LoVo (cell line): ENCODE measurements at regions not wholly inside any gene's neighbourhood (a gene's known extent, or its start where the extent isn't known, plus 50 kb on each side); places are given as distances from the start of the nearest gene placed in this dataset.
A peak's percentile ranks its signal among the peaks of the same experiment; 100 is the strongest.

Source experiments
- DNase-seq: peaks from one replicate; pipeline ENCODE4 v3.0.0-alpha.2; 2016; ENCODE audit warnings: low spot score

DNA sequence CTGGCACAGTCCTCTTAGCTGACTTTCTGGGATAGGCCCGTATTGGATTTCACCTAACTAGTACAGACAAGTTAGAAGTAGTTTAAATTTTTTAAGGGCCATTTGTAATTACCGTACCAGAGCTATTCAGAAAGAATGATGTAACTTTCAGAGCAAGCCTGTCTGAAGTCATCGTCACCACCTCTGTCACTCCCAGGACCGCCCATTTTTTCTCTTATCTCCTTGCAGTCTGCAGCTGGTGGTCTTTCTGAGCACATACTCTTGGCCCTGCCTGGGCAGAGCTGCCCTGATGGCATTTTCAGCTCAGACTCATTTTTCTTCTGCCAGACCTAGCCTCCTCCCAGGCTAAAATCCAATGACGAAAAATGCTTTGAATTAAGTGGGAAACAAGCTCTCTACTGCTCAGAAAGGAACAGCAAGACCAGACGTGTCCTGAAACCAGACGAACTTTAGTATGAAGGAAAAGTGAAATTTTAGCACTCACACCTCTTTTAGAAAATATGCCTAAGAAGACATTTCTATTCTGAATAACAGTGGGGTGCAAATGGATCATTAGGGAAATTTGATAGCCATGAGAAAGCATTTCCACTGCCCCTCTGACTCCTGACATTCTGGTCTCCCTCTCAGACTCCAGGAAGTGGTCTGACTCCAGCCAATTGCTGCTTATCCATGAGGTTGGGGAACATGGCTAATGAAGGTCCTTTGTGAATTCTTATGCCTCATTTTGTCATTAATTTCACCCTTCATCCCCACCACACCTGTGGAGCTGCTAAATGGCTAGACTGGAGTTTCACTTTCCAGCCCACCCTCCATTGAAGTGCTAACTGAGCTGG, 162.4 kb upstream of the GYPA start:
- no peak for DNase-seq

DNA sequence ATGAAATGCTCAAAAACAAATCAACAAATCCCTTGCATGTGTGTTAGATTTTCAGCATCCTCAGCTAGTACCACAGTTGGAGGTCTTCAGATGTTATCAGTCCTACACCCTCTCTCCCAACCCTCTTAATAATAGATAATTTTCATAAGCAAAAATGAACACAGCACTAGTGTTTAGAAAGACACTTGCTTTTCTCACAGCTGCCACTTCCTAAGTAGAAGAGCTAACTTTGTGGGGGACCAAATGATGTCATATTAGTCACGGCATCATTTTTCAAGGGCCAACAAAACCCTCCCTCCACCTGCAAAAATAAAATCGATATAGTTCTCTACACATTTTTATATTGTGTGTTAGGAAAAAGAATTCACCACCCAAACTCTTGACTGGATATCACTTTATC, 163.5 kb upstream of the GYPA start:
- DNase-seq = no peak

DNA sequence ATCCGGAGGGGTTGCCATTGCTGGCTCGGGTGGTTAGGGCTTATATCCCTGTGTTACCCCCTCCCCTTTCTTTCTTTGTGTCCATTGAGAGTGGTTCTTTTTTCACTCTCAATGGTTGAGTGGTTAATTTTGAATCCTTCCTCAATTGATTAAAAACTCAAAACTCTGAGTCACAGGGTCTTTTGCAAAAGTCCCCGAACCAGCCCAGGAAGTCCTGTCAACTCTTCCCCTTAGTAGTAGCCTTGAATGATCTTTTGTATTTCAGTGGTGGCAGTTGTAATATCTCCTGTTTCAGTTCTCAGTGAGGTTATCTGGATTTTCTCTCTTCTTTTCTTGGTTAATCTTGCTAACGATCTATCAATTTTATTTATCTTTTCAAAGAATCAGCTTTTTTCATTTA, 170.0 kb upstream of the GYPA start:
- no peak for DNase-seq

DNA sequence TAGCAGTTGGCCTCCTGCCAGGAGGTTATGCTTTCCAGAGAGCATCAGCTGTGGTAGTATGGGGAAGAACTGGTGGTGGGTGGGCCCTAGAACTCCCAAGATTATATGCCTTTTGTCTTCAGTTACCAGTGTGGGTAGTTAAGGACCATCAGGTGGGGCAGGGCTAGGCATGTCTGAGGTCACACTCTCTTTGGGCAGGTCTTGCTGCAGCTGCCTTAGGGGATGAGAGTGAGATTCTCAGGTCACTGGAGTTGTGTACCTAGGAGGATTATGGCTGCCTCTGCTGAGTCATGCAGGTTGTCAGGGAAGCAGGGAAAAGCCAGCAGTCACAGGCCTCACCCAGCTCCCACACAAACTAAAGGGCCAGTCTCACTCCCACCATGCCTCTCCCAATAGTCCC, 172.9 kb upstream of the GYPA start:
- no peak for DNase-seq

DNA sequence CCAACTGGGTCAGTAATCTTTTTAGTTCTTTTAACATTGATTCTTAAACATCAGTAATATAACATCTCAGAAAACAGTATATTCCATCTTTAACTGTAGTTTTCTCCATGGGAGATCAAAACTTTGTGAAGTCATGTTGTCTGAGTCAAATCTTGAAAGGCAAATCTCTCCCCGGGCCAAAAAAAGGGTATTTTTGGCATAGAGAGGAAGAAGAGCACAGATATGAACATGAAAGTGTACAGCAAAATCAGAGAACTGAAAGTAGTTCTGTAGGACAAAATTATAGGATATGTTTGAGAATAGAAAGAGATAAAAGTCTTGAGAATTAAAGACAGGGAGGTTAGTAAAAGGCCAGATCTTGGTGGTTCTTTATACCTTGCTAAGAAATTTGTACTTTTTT, 176.4 kb upstream of the GYPA start:
- DNase-seq = no peak

DNA sequence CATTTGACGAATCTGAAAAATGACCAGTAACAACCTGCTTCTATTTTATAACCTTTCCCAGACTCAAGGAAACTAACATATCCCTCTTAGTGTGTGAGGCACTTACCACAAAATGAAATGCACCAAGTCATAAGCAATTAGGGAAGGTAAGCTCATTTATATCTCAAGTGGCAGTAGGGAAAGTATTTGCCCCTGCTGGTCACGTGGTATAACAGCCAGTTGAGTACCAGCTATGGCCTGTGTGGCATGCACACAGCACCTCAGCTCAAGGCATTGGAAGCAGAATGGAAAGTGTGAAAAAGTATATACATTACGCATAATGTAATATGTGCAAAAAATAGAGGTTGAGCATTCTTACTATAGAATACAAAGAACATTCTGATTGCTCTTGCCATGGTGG, 178.3 kb upstream of the GYPA start:
- DNase-seq = no peak

DNA sequence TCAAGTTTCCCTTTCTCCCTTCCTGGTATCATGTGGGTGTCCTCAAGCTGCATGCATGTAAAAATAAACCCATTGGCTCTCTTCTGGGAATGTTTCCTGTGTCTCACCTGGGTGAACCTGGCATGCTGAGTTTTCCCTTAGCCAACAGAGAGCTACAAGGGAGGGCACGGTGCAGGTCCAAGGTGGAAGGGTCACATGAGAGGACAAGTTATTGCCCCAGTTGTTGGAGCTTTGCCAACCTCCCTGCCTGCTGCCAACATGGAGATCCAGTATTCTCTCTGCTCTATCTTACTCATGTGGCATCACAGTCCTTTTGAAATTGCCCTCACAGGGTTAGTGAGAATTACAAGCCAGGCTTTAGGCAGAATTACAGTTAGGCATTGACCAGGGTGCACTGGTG, 196.1 kb upstream of the GYPA start:
- DNase-seq = no peak

DNA sequence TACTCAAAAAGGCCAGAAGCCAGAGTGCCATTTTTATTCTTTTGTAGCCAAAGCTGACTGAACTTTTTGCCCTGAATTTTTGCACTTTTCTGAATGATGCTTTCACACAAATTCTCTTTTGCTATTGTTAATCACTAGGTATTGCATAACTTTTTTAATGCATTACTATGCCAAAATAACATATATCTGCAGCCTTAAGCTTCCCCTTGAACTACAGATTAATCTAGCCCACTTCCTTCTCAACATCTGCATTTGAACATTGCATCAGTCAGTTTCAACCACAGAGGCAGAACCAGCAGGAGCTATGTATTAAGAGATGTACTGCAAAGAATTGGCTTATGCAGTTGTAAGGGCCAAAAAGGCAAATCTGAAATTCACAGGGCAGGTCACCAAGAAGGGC, 197.6 kb upstream of the GYPA start:
- no peak for DNase-seq

DNA sequence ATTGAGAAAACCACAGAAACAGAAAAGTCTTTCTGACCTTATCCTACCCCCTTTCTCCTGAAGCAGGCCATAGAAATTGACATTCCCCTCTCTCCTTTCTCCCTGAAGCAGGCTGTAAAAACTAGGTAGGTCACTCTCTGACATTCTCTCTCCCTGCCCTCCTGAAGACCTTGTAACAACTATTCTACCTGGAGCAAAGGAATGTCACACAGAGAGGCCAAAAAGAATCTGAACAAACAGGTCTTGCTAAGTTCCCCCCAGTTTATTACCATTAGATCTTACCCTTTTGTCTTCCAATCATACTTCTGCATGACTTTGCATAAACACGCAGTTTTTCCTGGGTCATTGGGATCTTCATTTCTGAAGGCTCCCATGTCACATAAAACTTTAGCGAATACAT, 198.3 kb upstream of the GYPA start:
- DNase-seq = no peak

DNA sequence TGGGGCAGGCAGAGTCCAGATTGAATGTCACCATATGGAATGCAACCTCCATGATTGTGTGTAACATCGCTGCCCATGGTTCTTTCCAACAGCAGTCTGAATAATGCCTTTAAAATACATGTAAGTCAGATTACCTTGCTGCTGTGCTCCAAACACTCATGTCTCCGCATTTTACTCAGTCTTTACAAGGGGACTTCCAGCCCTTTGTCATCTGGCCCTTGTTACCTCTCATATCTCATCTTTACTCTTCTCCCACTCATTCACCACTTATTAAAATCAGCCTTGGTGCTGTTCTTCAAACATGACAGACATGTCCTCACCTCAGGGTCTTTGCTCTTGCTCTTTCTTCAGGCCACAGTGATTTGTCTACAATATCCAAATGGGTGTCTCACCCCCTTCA, 200.4 kb upstream of the GYPA start:
- DNase-seq = no peak

DNA sequence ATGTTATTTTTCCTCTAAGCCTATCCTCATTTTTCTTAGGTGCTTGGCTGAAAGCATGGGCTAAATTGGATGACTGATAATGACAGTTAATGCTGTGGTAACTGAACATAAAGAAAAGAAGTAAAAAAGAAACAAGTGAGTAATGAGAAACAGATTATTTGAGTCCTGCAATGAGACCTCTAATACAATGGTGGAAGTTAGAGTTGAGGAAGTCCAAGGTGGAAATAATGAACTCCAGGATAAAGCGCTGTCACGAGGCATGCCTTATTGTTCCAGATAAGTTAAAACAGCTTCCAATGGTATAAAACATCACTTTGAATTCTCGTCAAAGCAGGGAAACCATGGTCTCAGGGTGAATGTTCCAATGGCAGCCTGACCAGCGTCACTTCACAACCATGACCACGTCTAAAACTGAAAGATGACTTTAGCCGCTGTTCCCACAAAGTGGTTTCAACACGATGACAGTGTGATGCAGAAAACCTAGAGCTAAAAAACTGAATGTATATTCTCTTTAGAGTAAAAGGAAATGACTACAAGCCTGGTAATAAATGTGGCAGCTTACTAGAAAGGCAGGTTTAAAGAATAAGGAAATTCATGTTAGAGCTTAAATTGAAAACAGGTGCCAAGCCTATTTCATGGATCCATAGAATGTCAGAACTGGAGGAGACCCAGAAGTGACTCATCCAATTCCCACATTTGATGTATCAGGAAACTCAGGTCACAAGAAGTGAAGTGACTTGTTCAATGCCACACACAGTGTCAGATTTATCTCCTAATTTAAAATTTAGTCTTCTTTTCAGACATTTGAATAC, 202.6 kb upstream of the GYPA start:
- no peak for DNase-seq

DNA sequence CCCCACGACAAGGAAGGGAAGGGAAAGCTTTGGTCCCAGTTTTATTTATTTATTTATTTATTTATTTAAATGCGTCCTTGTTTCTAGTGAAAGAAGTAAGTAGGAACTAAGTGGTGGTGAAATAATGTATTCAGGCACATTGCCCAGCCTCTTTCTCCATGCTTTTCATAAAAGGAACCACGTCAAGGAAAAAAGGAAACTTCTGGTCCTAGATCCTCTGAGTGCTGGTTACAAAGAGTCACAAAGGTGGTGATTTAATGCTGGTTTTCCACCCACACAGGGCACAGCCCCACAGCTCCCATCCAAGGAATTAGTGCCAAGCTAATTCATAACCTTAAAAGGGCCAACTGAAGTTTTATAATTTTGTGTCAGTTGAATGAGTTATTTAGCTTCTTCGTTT, 206.6 kb upstream of the GYPA start:
- no peak for DNase-seq

DNA sequence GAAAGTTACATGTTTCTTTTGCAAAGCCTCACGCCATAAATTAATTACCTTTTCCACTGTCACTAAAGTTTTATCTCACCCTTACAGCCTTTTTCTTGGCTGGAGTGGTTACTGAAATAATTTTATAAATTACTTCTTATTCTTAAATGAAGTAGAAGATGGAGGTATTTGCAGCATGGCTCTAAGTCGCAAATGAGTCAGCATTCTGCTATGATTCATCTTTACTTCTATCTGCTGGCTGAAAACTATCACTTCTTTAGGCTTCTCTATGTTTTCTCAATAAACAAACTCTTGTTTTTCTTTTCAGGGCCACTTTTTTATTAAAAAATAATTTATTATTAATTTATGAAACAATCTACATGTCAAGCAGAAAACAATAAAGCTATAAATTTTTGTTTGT, 210.2 kb upstream of the GYPA start:
- DNase-seq = no peak

DNA sequence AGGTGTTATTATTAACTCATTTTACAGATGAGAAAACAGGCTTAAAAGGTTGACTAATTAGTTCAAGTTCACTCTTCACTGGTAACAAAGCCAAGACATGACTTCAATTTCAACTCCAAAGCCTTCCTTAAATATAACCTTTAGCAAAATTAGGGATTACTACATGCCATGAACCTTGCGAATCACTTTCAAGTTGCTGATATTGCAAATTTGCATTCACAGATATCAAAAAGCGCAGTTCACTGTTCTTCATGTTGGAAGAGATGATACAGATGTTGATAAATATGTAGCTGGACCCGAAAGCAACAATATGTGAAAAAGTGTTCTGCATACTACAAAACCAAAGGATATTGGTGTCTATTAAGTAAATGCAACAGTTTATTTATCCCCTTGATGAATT, 210.8 kb upstream of the GYPA start:
- DNase-seq = no peak

DNA sequence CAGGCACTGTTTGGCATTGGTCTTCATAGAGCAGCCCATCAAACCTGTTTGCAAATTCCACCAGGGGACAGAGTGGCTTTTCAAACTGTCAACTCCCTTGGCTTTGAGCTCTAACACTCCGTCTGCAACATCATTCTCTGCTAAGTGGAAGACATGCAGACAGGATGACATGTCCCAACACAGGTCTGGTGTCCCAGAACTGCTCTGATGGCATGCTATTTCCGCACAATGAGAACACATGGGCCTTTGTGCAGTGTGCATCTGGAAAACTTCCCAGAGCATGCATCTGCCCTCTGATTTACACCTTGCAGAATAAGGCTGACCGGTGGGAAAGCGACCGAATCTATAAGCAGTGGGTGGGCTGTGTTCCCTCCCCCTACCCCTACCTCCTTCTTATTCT, 212.8 kb upstream of the GYPA start:
- DNase-seq = no peak

DNA sequence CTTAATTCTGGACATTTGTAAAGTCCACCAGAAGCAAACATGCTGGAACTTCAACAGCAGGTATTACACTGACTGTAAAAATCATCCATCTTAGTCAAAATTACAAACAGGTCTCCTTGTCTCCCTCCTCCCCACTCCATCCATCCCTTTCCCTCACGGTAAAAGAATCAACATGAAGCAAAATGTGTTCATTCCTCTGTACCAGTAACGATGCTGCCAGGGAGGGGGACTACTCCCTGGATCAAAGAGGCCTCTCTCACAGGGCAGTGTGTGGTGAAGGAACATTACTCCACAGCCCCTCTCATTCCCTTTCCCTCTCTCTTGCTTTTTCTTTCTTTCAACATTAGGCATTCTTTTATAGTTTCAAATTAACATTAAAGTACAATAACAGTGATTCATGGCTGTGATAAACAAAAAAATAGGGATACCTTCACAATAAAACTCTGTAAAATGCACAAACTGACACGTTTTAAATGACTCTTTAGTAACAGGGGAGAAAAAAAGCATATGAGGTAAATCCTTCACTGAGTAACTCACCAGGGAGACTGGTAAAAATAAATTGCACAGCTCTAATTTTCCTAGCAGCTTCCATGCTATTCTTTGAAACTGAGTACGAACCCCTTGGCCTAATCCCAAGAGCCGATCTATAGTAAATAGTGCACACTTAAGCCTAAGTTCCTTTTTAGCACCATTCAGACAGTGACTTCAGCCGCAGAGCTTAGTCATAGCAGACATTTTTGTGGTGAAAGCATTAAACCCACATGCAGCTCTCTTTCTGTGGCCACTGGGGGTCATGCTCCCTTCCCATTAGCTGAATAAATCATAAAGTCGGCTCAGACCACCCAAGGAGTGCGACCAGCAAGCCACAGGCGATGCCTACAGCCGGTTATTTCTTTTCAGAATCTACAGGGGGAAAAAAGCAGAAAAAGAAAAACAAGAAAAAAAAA, 215.6 kb upstream of the GYPA start:
- peak; percentile 56 for DNase-seq

DNA sequence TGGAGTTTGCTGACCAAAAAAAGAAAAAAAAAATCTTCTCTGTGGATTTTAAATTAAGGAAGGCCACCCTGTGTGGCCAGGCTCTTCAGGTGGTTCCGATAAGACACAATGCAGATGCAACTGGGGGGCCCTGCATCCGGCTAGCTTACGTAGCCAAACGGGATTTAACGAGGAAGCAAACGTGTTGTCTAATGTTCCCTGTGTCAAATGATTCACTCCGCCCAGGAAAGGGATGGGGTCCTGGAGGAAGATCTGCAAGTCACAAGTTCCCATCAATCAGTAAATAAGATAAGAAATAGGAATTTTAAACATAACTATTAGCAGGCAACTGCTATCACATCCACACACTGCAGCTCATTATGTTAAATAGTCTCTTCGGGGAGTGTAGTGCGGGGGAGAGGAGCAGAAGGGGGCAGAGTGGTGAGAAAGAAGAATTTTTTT, 216.4 kb upstream of the GYPA start:
- DNase-seq = no peak

DNA sequence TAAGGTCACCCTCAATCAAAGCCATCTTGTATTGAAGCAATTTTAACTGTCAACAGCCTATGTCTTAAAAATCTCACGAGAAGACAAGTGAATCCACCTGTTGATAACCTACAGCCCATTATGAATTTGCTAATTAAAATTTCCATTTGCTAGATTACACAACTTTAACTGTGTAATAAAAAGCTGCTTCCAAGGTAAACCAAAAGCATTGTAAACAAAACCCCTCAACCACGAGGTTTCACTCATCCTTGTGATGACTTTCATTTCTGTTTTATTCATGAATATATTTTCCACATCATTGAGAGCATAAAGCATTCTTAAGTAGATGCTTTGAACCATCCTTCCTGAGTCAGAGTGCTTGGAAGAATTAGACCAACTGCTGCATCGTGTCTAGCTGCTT, 217.5 kb upstream of the GYPA start:
- DNase-seq = no peak

DNA sequence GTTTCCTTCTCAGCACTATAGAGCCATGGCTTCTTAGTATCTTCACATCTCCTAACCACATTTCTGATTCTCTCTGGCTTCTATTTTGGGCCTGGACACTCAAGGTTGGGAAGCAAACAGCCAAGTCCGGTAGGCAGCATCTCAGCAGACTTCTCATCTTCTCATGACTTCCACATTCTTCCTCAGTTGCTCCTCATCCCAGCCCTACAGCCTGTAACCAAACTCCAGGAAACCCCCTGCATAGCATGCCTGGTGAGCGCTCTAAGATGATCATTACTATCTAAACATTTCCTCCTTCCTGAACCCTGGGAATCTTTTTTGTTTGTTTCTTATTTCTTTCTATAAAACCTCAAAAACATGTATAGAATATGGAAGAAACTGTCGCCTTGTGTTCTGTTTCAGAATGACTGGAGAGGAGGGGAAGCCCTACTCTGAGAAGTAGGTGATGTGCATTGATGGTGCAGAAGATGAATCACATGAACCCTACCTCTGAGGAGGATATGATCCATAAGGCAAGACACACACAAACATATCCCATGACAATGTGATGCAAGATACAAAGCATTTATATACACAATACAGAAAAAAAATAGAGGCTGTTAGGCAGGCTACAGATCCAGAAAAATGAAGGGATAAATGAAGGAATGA, 219.8 kb upstream of the GYPA start:
- DNase-seq = no peak

DNA sequence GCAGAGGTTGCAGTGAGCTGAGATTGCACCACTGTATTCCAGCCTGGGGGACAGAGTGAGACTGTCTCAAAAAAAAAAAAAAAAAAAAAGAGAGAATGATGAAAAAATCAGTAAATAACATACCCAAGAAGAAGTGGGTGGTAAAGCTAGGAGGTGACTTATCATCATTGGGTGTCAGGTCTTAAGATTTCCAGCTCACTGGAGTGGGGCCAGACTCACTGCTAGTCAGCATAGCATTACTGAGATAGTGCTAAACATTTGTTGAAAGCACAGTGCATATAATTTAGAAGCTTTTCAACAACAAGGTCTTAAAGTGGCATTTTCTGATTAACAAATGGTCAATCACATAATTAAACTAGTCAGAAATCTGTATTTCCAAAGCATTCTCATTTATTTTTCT, 221.8 kb upstream of the GYPA start:
- DNase-seq = no peak

DNA sequence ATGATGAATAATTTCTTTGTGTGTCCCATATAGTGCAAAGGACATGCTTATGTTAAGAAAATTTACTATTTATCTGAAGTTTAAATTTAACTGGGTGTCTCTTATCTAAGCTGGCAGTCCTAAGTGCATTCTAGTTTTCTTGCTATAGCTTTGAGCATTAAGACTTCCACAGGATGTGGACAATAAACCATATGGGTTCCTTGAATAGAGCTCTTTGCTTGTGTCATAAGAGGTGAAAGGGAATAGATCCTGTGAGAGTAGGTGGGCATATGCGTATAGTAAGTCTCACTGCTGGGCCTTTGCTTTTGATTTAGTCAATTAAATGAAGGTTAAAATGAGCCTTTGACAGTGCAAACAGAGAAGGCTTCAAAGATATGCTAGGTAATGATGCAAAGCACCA, 223.4 kb upstream of the GYPA start:
- no peak for DNase-seq

DNA sequence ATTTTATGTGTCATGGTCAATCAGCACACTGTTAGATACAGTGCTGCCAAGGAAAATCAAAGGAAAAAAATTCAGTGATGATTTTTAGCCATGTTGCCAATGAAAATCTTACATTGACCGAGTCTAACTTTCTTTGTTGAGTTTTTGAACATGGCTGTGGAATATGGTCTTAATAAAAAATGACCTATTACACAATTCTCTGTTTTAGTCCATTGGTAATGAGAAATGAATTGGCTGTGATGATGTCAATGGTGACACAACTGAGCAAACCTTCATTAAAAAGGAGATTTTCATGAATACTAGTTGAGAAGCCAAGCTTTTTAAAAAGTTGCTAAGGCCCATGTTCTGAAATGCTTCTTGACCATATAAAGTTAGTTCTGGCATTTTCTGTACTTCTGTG, 225.9 kb upstream of the GYPA start:
- no peak for DNase-seq
